CD4-positive, alpha-beta T cell treated with Interleukin-12 subunit alpha and Interleukin-12 subunit beta, for 1 hour (primary cell): ENCODE measurements at regions not wholly inside any gene's neighbourhood (a gene's known extent, or its start where the extent isn't known, plus 50 kb on each side); places are given as distances from the start of the nearest gene placed in this dataset.

Experiments used
- DNase-seq: peaks from one replicate; pipeline ENCODE4 v3.0.0-alpha.2; 2020

GRCh38 chr22:27153386-27153785 is 496.0 kb downstream of the MIAT start:
- DNase-seq = no peak

GRCh38 chr22:27154717-27155116 is 497.3 kb downstream of the MIAT start:
- DNase-seq = no peak

- DNase-seq = no peak
Observed at GRCh38 chr22:27156821-27157489, 499.6 kb downstream of the MIAT start.

GRCh38 chr22:27157666-27158370 is 500.4 kb downstream of the MIAT start:
- no peak for DNase-seq

GRCh38 chr22:27159016-27159415 is 501.6 kb downstream of the MIAT start:
- no peak for DNase-seq

- no peak for DNase-seq
Observed at GRCh38 chr22:27159716-27160295, 502.4 kb downstream of the MIAT start.

GRCh38 chr22:27163162-27164137 is 506.1 kb downstream of the MIAT start:
- no peak for DNase-seq

GRCh38 chr22:27164781-27165503 is 507.6 kb downstream of the MIAT start:
- DNase-seq = no peak

GRCh38 chr22:27168681-27169080 is 511.3 kb downstream of the MIAT start:
- DNase-seq = no peak

- DNase-seq = no peak
Observed at GRCh38 chr22:27170491-27170890, 513.1 kb downstream of the MIAT start.

- no peak for DNase-seq
Observed at GRCh38 chr22:27171212-27171611, 513.8 kb downstream of the MIAT start.

GRCh38 chr22:27173530-27173929 is 516.1 kb downstream of the MIAT start:
- DNase-seq = no peak

- DNase-seq = no peak
Observed at GRCh38 chr22:27175021-27175838, 517.8 kb downstream of the MIAT start.

- no peak for DNase-seq
Observed at GRCh38 chr22:27175974-27176373, 518.6 kb downstream of the MIAT start.

GRCh38 chr22:27179161-27179560 is 521.8 kb downstream of the MIAT start:
- DNase-seq = no peak

GRCh38 chr22:27181537-27181936 is 524.1 kb downstream of the MIAT start:
- DNase-seq = no peak

GRCh38 chr22:27183474-27183873 is 526.1 kb downstream of the MIAT start:
- no peak for DNase-seq

- no peak for DNase-seq
Observed at GRCh38 chr22:27185099-27185709, 527.8 kb downstream of the MIAT start.

- DNase-seq = no peak
Observed at GRCh38 chr22:27185760-27186302, 528.4 kb downstream of the MIAT start.

GRCh38 chr22:27186643-27187042 is 529.3 kb downstream of the MIAT start:
- no peak for DNase-seq
